Psoas muscle (tissue), 7 donors: ENCODE measurements at regions not wholly inside any gene's neighbourhood (a gene's known extent, or its start where the extent isn't known, plus 50 kb on each side); places are given as distances from the start of the nearest gene placed in this dataset.
"Not testable (repeated sequence)": the region's sequence is repeated elsewhere in the genome, so short reads cannot be mapped to it uniquely, and the experiment has no call there.

Experiments
- ATAC-seq, 4 donors: fragments of 200-7000 bp; cut with Tn5 transposase; one replicate each; pipeline ENCODE4 v1.9.1; 2020; ENCODE audit warnings: moderate library complexity in 3 of 4, mild to moderate bottlenecking in 2 of 4
- DNase-seq, 2 donors: peaks; one replicate each; pipeline ENCODE4 v3.0.0-alpha.2; 2020
- H3K27ac ChIP-seq: fragments of 200-600 bp; one replicate; pipeline ENCODE4 v1.8.0; 2022
- H3K27me3 ChIP-seq, 3 donors: fragments of 200-600 bp in 1 of 3; one replicate each; pipeline versions ENCODE4 v1.6.1 to v1.8.0; 2013 to 2022; ENCODE audit warnings: low read length in 2 of 3, mild to moderate bottlenecking in 2 of 3, moderate library complexity in 1 of 3; ENCODE audit not compliant: insufficient read depth in 3 of 3
- H3K36me3 ChIP-seq, 2 donors: fragments of 200-600 bp in 1 of 2; one replicate each; pipeline versions ENCODE4 v1.6.1 to v1.8.0; 2013 to 2022; ENCODE audit warnings: low read depth in 1 of 2, mild to moderate bottlenecking in 1 of 2, moderate library complexity in 1 of 2; ENCODE audit not compliant: insufficient read depth in 1 of 2
- H3K4me1 ChIP-seq: fragments of 200-600 bp; one replicate; pipeline ENCODE4 v1.8.0; 2022
- H3K4me3 ChIP-seq: fragments of 200-600 bp; one replicate; pipeline ENCODE4 v1.8.0; 2022; ENCODE audit warnings: mild to moderate bottlenecking
- H3K9me3 ChIP-seq: fragments of 200-600 bp; one replicate; pipeline ENCODE4 v1.8.0; 2022
- WGBS, 3 donors: extraction: QIAGEN DNeasy Blood & Tissue Kit; methylation state at CpG; one replicate each; pipeline versions ENCODE4 v1.1.6 to v1.1.7; 2013; 5-methylcytosine and 5-hydroxymethylcytosine counted together
- intact Hi-C, 2 donors: fragments of 100-400 bp; cut with DNase I; formaldehyde crosslinking; loops; one replicate each; pipeline versions ENCODE4 v1.11.0 to v1.14.2; 2022
- TF ChIP-seq, protein P1 (sequence below): fragments of 200-600 bp; IDR thresholded peaks from one replicate; pipeline ENCODE4 v1.8.0; 2022; ENCODE audit warnings: antibody characterized with exemption
- donor health status: healthy with polysubstance abuse.
- donor health status: DM: no; HTN: no; CAD: no; lungs with moderate emphysema.
- donor health status: Bipolar disorder and iron deficiency.
- donor health status: healthy.
- donor health status: DM: yes; HTN: yes; CAD: no.
- donor health status: DM: no; HTN: no; CAD: no.
- donor health status: DM: yes; HTN: yes; CAD: no.

DNA sequence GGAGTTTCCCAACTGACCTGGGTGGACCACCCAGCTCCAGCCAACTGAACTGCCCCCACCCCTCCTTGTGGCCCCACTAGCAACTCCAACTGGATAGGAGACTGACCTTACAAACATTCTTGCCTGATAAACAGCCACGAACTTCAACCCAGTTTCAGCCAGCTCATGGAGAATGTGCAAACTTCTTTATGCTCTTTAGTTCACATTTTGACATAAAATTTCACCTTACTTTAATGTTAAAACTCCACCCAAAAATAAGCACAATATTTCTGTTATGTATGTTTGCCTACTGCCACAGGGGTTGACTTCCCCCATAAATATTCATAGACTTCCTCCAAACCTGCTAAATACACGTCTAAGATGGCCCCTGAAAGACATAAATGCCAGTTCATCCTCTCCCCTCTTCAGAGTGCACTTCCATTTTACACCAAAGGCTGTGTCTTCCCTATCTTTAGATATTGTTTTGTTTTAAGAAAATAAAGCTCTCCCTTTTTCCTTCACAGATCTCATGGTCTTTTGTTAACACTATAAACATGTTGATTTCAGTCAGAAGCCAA is 643.7 kb downstream of the EPM2A start:
- WGBS, 3 donors, result 66 to 72% (median 69%) methylated on average over 2 of the region's 2 CpGs
- H3K9me3 ChIP-seq, result no peaks in the 10 kb centered on the region
- intact Hi-C loops, result no loop called here

DNA sequence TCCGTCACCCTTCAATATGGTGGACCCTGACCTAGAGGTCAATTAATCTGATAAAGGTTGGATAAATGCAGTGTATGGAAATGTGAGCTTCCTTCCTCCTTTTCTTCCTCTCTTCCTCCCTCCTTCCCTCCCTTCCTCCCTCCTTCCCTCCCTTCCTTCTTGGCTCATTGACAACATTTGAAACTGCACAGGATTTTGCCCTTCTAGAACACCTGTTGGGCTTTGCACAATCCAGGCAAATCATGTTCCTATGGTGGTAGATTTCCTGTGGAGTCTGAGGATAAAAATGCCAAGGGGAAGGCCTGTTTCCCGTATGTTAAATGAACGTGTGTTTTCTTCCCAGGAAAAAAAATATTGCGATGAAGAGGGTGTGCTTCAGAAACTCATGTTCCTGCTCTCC is 642.8 kb downstream of the EPM2A start:
- intact Hi-C loops, result no loop called here
- ATAC-seq (no peak), DNase-seq (no peak)
- no peaks in the 10 kb centered on the region for H3K36me3 ChIP-seq
- TF ChIP-seq, protein P1, sequence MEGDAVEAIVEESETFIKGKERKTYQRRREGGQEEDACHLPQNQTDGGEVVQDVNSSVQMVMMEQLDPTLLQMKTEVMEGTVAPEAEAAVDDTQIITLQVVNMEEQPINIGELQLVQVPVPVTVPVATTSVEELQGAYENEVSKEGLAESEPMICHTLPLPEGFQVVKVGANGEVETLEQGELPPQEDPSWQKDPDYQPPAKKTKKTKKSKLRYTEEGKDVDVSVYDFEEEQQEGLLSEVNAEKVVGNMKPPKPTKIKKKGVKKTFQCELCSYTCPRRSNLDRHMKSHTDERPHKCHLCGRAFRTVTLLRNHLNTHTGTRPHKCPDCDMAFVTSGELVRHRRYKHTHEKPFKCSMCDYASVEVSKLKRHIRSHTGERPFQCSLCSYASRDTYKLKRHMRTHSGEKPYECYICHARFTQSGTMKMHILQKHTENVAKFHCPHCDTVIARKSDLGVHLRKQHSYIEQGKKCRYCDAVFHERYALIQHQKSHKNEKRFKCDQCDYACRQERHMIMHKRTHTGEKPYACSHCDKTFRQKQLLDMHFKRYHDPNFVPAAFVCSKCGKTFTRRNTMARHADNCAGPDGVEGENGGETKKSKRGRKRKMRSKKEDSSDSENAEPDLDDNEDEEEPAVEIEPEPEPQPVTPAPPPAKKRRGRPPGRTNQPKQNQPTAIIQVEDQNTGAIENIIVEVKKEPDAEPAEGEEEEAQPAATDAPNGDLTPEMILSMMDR, result no peak
- H3K9me3 ChIP-seq, result no peaks in the 10 kb centered on the region
- H3K4me1 ChIP-seq, result no peaks in the 10 kb centered on the region
- H3K27me3 ChIP-seq, result no peaks in the 10 kb centered on the region
- no peak overlapping the region for H3K27ac ChIP-seq
- 50 to 53% (median 51%) methylated on average over 4 of the region's 4 CpGs for WGBS, 3 donors
- no peak overlapping the region for H3K4me3 ChIP-seq

More for the DNA sequence above, 643.7 kb downstream of the EPM2A start:
- H3K4me1 ChIP-seq, result no peaks in the 10 kb centered on the region
- H3K4me3 ChIP-seq, result no peak overlapping the region
- ATAC-seq, result no peak
- no peaks in the 10 kb centered on the region for H3K27me3 ChIP-seq
- TF ChIP-seq, protein P1, result no peak
- DNase-seq, result no peak
- H3K27ac ChIP-seq, result no peak overlapping the region
- no peaks in the 10 kb centered on the region for H3K36me3 ChIP-seq

DNA sequence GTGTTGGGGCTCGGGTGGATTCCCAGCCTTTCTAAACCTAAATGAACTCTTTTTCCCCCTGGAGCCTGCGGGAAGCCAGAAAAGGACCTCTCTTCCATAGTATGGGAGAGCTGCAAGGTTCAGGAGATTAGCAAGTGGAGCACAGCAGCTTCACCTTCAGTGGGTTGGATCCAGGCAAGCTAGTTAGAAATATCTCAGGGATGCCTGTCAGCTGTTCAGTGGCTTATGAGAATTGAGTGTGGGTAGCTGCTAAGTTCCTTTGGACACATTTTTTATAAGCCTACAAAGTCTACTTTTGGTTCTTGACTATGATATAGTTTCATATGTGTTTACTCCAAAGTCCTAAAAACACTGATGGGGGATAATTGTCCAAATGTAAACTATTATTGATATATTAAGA is 642.1 kb downstream of the EPM2A start:
- no peaks in the 10 kb centered on the region for H3K36me3 ChIP-seq
- H3K4me3 ChIP-seq, result no peak overlapping the region
- no peak for DNase-seq
- H3K27ac ChIP-seq, result no peak overlapping the region
- no peaks in the 10 kb centered on the region for H3K4me1 ChIP-seq
- 71 to 82% (median 76%) methylated on average over 2 of the region's 2 CpGs for WGBS, 3 donors
- intact Hi-C loops, result no loop called here
- no peaks in the 10 kb centered on the region for H3K27me3 ChIP-seq
- H3K9me3 ChIP-seq, result peaks cover 2% of the 10 kb centered on the region
- TF ChIP-seq, protein P1, result no peak
- no peak for ATAC-seq

DNA sequence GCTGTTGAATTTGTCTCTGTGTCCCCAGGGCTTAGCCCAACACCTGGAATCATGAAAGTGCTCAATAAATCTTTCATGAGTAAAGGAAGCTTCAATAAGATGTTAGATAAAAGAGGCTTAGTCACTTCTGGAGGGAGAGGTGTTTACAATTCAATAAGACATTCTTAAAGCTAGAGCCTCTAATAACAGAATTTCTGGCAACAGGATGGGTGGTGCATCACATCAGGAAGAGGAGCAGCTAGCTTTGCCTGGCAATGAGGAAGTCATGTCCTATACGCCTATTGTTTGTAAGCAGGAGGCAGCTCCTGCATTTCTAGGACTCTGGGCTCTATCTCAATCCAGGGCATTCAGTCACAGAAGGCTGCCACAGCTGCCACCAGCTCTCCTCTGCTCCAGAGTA is 638.5 kb downstream of the EPM2A start:
- intact Hi-C loops, result no loop called here
- TF ChIP-seq, protein P1, result no peak
- no peak overlapping the region for H3K4me3 ChIP-seq
- WGBS, 3 donors, result 40 to 70% (median 56%) methylated on average over 1 of the region's 1 CpG
- no peaks in the 10 kb centered on the region for H3K36me3 ChIP-seq
- ATAC-seq, result no peak
- H3K9me3 ChIP-seq, result peaks cover 4% of the 10 kb centered on the region
- DNase-seq, result no peak
- H3K27me3 ChIP-seq, result no peaks in the 10 kb centered on the region
- H3K4me1 ChIP-seq, result no peaks in the 10 kb centered on the region
- no peak overlapping the region for H3K27ac ChIP-seq

DNA sequence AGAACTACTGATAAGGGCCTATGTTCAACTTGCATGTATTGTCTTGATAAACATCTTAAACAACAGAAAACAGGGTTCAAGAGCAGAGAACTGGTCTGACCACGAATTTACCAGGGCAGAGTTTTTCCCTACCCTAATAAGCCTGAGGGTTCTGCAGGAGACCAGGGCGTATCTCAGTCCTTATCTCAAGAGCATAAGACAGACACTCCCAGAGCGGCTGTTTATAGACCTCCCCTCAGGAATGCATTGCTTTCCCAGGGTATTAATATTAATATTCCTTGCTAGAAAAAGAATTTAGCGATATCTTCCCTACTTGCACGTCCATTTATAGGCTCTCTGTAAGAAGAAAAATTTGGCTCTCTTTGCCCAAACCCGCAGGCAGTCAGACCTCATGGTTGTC is 637.2 kb downstream of the EPM2A start:
- ATAC-seq, H3K27me3 ChIP-seq, DNase-seq, H3K27ac ChIP-seq, intact Hi-C loops, H3K4me1 ChIP-seq, H3K9me3 ChIP-seq, H3K4me3 ChIP-seq, H3K36me3 ChIP-seq: not testable (repeated sequence)
- WGBS, 3 donors, result 76 to 82% (median 79%) methylated on average over 6 of the region's 6 CpGs
